B cell (primary cell): ENCODE measurements at regions not wholly inside any gene's neighbourhood (a gene's known extent, or its start where the extent isn't known, plus 50 kb on each side); places are given as distances from the start of the nearest gene placed in this dataset.

Experiments used
- CTCF ChIP-seq: fragments of 200-600 bp; IDR thresholded peaks from one replicate; pipeline ENCODE4 v1.8.0; 2022; ENCODE audit warnings: antibody characterized with exemption, mild to moderate bottlenecking
- EZH2 ChIP-seq: IDR thresholded peaks from 2 replicates; pipeline ENCODE4 v1.6.1; 2012; ENCODE audit warnings: borderline replicate concordance, low read depth, mild to moderate bottlenecking, moderate library complexity, low read length; ENCODE audit not compliant: insufficient read depth, poor library complexity, severe bottlenecking

DNA sequence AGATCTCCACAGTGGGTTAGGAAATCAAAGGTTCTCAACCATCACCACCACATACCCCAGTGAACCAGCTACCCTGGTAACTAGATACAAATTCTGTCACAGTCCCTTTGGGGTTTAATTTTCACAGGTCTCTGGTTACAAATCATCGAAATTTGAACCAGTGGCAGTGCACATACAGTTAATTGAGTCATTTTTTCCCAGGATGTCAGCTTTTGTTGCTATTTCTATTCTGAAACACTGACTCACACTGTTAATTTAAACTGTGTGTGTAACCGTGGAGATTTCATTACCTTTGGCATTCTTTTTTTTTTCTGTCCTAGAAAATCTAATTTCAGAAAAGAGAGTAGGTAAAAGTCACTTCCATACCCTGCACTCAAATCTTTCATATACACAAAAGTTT, 511.5 kb downstream of the TOX3 start:
- no peak for TF ChIP-seq CTCF
- TF ChIP-seq EZH2, result no peak
